IPS-15b (cell line): ENCODE measurements at regions not wholly inside any gene's neighbourhood (a gene's known extent, or its start where the extent isn't known, plus 50 kb on each side); places are given as distances from the start of the nearest gene placed in this dataset.

Experiments used
- H3K27me3 ChIP-seq: one replicate; pipeline ENCODE4 v1.6.1; 2013; ENCODE audit warnings: low read length; ENCODE audit not compliant: control insufficient read depth, insufficient read depth
- H3K36me3 ChIP-seq: one replicate; pipeline ENCODE4 v1.6.1; 2013; ENCODE audit warnings: low read length; ENCODE audit not compliant: control insufficient read depth, insufficient read depth
- H3K4me1 ChIP-seq: one replicate; pipeline ENCODE4 v1.6.1; 2013; ENCODE audit warnings: mild to moderate bottlenecking, low read length; ENCODE audit not compliant: control insufficient read depth, insufficient read depth
- H3K4me3 ChIP-seq: one replicate; pipeline ENCODE4 v1.5.1; 2013; ENCODE audit warnings: low read depth, low read length
- H3K9ac ChIP-seq: one replicate; pipeline ENCODE4 v1.6.1; 2013; ENCODE audit warnings: low read depth, mild to moderate bottlenecking, low read length
- H3K9me3 ChIP-seq: one replicate; pipeline ENCODE4 v1.6.1; 2013; ENCODE audit warnings: mild to moderate bottlenecking, low read length; ENCODE audit not compliant: control insufficient read depth, insufficient read depth

- no peaks in the 10 kb centered on the region for H3K36me3 ChIP-seq
- H3K4me3 ChIP-seq: no peak overlapping the region
- no peak overlapping the region for H3K9ac ChIP-seq
- H3K9me3 ChIP-seq: no peaks in the 10 kb centered on the region
- H3K27me3 ChIP-seq: no peaks in the 10 kb centered on the region
- H3K4me1 ChIP-seq: peaks cover 4% of the 10 kb centered on the region
Observed at GRCh38 chr16:49179714-49180330, 101.8 kb downstream of the CBLN1 start.

GRCh38 chr16:49168126-49168525, 113.5 kb downstream of the CBLN1 start:
- Histone ChIP-seq H3K9me3 (no peaks in the 10 kb centered on the region), H3K4me3 (no peak overlapping the region), H3K27me3 (no peaks in the 10 kb centered on the region), H3K9ac (no peak overlapping the region), H3K36me3 (no peaks in the 10 kb centered on the region), H3K4me1 (no peaks in the 10 kb centered on the region)

GRCh38 chr16:49165025-49165424, 116.6 kb downstream of the CBLN1 start:
- Histone ChIP-seq H3K36me3 (no peaks in the 10 kb centered on the region), H3K4me1 (peaks cover 7% of the 10 kb centered on the region), H3K27me3 (no peaks in the 10 kb centered on the region), H3K9me3 (no peaks in the 10 kb centered on the region), H3K9ac (no peak overlapping the region), H3K4me3 (no peak overlapping the region)

- no peaks in the 10 kb centered on the region for H3K9me3 ChIP-seq
- no peaks in the 10 kb centered on the region for H3K27me3 ChIP-seq
- H3K4me1 ChIP-seq: peaks cover 7% of the 10 kb centered on the region
- H3K9ac ChIP-seq: no peak overlapping the region
- H3K4me3 ChIP-seq: no peak overlapping the region
- no peaks in the 10 kb centered on the region for H3K36me3 ChIP-seq
Observed at GRCh38 chr16:49161191-49161590, 120.4 kb downstream of the CBLN1 start.

GRCh38 chr16:49158029-49158642, 123.5 kb downstream of the CBLN1 start:
- Histone ChIP-seq H3K9me3 (no peaks in the 10 kb centered on the region), H3K36me3 (no peaks in the 10 kb centered on the region), H3K27me3 (no peaks in the 10 kb centered on the region), H3K4me1 (peaks cover 7% of the 10 kb centered on the region), H3K9ac (no peak overlapping the region), H3K4me3 (no peak overlapping the region)

- H3K9me3 ChIP-seq: no peaks in the 10 kb centered on the region
- no peak overlapping the region for H3K9ac ChIP-seq
- no peaks in the 10 kb centered on the region for H3K27me3 ChIP-seq
- H3K36me3 ChIP-seq: no peaks in the 10 kb centered on the region
- no peaks in the 10 kb centered on the region for H3K4me1 ChIP-seq
- no peak overlapping the region for H3K4me3 ChIP-seq
Observed at GRCh38 chr16:49150341-49150740, 131.3 kb downstream of the CBLN1 start.

- H3K9ac ChIP-seq: no peak overlapping the region
Observed at GRCh38 chr16:49148410-49148809, 133.2 kb downstream of the CBLN1 start.

GRCh38 chr16:49140618-49141017, 141.0 kb downstream of the CBLN1 start:
- no peaks in the 10 kb centered on the region for H3K36me3 ChIP-seq
- H3K27me3 ChIP-seq: no peaks in the 10 kb centered on the region
- no peak overlapping the region for H3K4me3 ChIP-seq
- H3K4me1 ChIP-seq: no peaks in the 10 kb centered on the region
- H3K9ac ChIP-seq: no peak overlapping the region
- no peaks in the 10 kb centered on the region for H3K9me3 ChIP-seq

More at GRCh38 chr16:49148410-49148809, 133.2 kb downstream of the CBLN1 start:
- no peak overlapping the region for H3K4me3 ChIP-seq
- H3K4me1 ChIP-seq: no peaks in the 10 kb centered on the region
- no peaks in the 10 kb centered on the region for H3K36me3 ChIP-seq
- no peaks in the 10 kb centered on the region for H3K27me3 ChIP-seq
- H3K9me3 ChIP-seq: no peaks in the 10 kb centered on the region

- Histone ChIP-seq H3K4me3 (no peak overlapping the region), H3K4me1 (no peaks in the 10 kb centered on the region), H3K9me3 (no peaks in the 10 kb centered on the region), H3K9ac (no peak overlapping the region), H3K36me3 (no peaks in the 10 kb centered on the region), H3K27me3 (no peaks in the 10 kb centered on the region)
Observed at GRCh38 chr16:49130397-49130796, 151.2 kb downstream of the CBLN1 start.

- H3K9ac ChIP-seq: no peak overlapping the region
- H3K4me1 ChIP-seq: no peaks in the 10 kb centered on the region
- no peak overlapping the region for H3K4me3 ChIP-seq
- H3K36me3 ChIP-seq: no peaks in the 10 kb centered on the region
- H3K27me3 ChIP-seq: no peaks in the 10 kb centered on the region
- no peaks in the 10 kb centered on the region for H3K9me3 ChIP-seq
Observed at GRCh38 chr16:49129935-49130334, 151.7 kb downstream of the CBLN1 start.

- Histone ChIP-seq H3K9me3 (no peaks in the 10 kb centered on the region), H3K4me3 (no peak overlapping the region), H3K4me1 (no peaks in the 10 kb centered on the region), H3K27me3 (no peaks in the 10 kb centered on the region), H3K36me3 (no peaks in the 10 kb centered on the region), H3K9ac (no peak overlapping the region)
Observed at GRCh38 chr16:49128740-49129139, 152.9 kb downstream of the CBLN1 start.

GRCh38 chr16:49127103-49127502, 154.5 kb downstream of the CBLN1 start:
- Histone ChIP-seq H3K27me3 (no peaks in the 10 kb centered on the region), H3K36me3 (no peaks in the 10 kb centered on the region), H3K9me3 (no peaks in the 10 kb centered on the region), H3K4me3 (no peak overlapping the region), H3K9ac (no peak overlapping the region), H3K4me1 (no peaks in the 10 kb centered on the region)
